ENCODE measurements at regions not wholly inside any gene's neighbourhood (a gene's known extent, or its start where the extent isn't known, plus 50 kb on each side); places are given as distances from the start of the nearest gene placed in this dataset.
"Not testable (repeated sequence)": the region's sequence is repeated elsewhere in the genome, so short reads cannot be mapped to it uniquely, and the experiment has no call there.

- no peak for TF ChIP-seq CTCF (IDR thresholded peaks at IDR 0.05)
- no peak for DNase-seq
- Mint-ChIP-seq H3K9me3 (peaks cover 4% of the 10 kb centered on the region), H3K4me1 (ENCODE audit: low read depth) (no peaks in the 10 kb centered on the region), H3K27me3 (ENCODE audit: insufficient read depth) (no peaks in the 10 kb centered on the region), H3K36me3 (ENCODE audit: low read depth) (no peaks in the 10 kb centered on the region), H3K27ac (no peak overlapping the region), H3K4me3 (no peak overlapping the region)
Measured at GRCh38 chr5:25539536-25539935, 894.8 kb upstream of the CDH10 start.

GRCh38 chr5:25536461-25536860, 891.7 kb upstream of the CDH10 start:
- H3K9me3 Mint-ChIP-seq; H3K36me3 Mint-ChIP-seq (ENCODE audit: low read depth); DNase-seq; H3K27ac Mint-ChIP-seq; H3K4me1 Mint-ChIP-seq (ENCODE audit: low read depth); H3K4me3 Mint-ChIP-seq; H3K27me3 Mint-ChIP-seq (ENCODE audit: insufficient read depth): not testable (repeated sequence)

- Mint-ChIP-seq H3K36me3 (ENCODE audit: low read depth) (no peaks in the 10 kb centered on the region), H3K4me3 (no peak overlapping the region), H3K4me1 (ENCODE audit: low read depth) (no peaks in the 10 kb centered on the region), H3K27ac (no peak overlapping the region), H3K9me3 (peaks cover 28% of the 10 kb centered on the region), H3K27me3 (ENCODE audit: insufficient read depth) (peaks cover 1% of the 10 kb centered on the region; the same call in 1 of the 2 replicates)
- TF ChIP-seq CTCF (IDR thresholded peaks at IDR 0.05): no peak
- no peak for DNase-seq
Measured at GRCh38 chr5:25516141-25516540, 871.4 kb upstream of the CDH10 start.

GRCh38 chr5:25515525-25515924, 870.7 kb upstream of the CDH10 start:
- Mint-ChIP-seq H3K9me3 (peaks cover 30% of the 10 kb centered on the region), H3K27me3 (ENCODE audit: insufficient read depth) (peaks cover 1% of the 10 kb centered on the region; the same call in 1 of the 2 replicates), H3K36me3 (ENCODE audit: low read depth) (no peaks in the 10 kb centered on the region), H3K4me1 (ENCODE audit: low read depth) (no peaks in the 10 kb centered on the region), H3K27ac (no peak overlapping the region), H3K4me3 (no peak overlapping the region)
- no peak for TF ChIP-seq CTCF (IDR thresholded peaks at IDR 0.05)
- DNase-seq: no peak

- H3K27ac Mint-ChIP-seq; H3K27me3 Mint-ChIP-seq (ENCODE audit: insufficient read depth); H3K4me3 Mint-ChIP-seq; H3K36me3 Mint-ChIP-seq (ENCODE audit: low read depth); DNase-seq; H3K4me1 Mint-ChIP-seq (ENCODE audit: low read depth): not testable (repeated sequence)
- H3K9me3 Mint-ChIP-seq: peaks cover 10% of the 10 kb centered on the region; the same call in 1 of the 2 replicates
Measured at GRCh38 chr5:25510692-25511091, 865.9 kb upstream of the CDH10 start.

GRCh38 chr5:25508011-25508410, 863.2 kb upstream of the CDH10 start:
- H3K4me1 Mint-ChIP-seq (ENCODE audit: low read depth); H3K27me3 Mint-ChIP-seq (ENCODE audit: insufficient read depth); DNase-seq; H3K27ac Mint-ChIP-seq; H3K36me3 Mint-ChIP-seq (ENCODE audit: low read depth); H3K4me3 Mint-ChIP-seq: not testable (repeated sequence)
- H3K9me3 Mint-ChIP-seq: peaks cover 17% of the 10 kb centered on the region; the same call in 1 of the 2 replicates

GRCh38 chr5:25500635-25501034, 855.9 kb upstream of the CDH10 start:
- H3K9me3 Mint-ChIP-seq: peaks cover 7% of the 10 kb centered on the region
- H3K4me1 Mint-ChIP-seq (ENCODE audit: low read depth): no peaks in the 10 kb centered on the region
- no peaks in the 10 kb centered on the region for H3K27me3 Mint-ChIP-seq (ENCODE audit: insufficient read depth)
- H3K36me3 Mint-ChIP-seq (ENCODE audit: low read depth): no peaks in the 10 kb centered on the region
- H3K4me3 Mint-ChIP-seq: no peak overlapping the region
- no peak for DNase-seq
- H3K27ac Mint-ChIP-seq: no peak overlapping the region
- TF ChIP-seq CTCF (IDR thresholded peaks at IDR 0.05): no peak
